ENCODE measurements at regions not wholly inside any gene's neighbourhood (a gene's known extent, or its start where the extent isn't known, plus 50 kb on each side); places are given as distances from the start of the nearest gene placed in this dataset.

- TF ChIP-seq CTCF (IDR thresholded peaks at IDR 0.05) (no peak), ZFX (IDR thresholded peaks at IDR 0.05; ENCODE audit: borderline replicate concordance) (no peak)
Observed at GRCh38 chr4:27742816-27743215, 882.2 kb downstream of the STIM2 start.
